ENCODE measurements at regions not wholly inside any gene's neighbourhood (a gene's known extent, or its start where the extent isn't known, plus 50 kb on each side); places are given as distances from the start of the nearest gene placed in this dataset.

GRCh38 chr16:86984343-86984742 lies 332.8 kb downstream of the C16orf95 start:
- no peak for TF ChIP-seq EZH2phosphoT487 (IDR thresholded peaks at IDR 0.05; ENCODE audit: insufficient read depth, low read depth)
- TF ChIP-seq EZH2 (IDR thresholded peaks at IDR 0.05; ENCODE audit: insufficient read depth, poor library complexity, severe bottlenecking): no peak

Data from GM23248 (cell line).